ENCODE measurements at regions not wholly inside any gene's neighbourhood (a gene's known extent, or its start where the extent isn't known, plus 50 kb on each side); places are given as distances from the start of the nearest gene placed in this dataset.

DNA sequence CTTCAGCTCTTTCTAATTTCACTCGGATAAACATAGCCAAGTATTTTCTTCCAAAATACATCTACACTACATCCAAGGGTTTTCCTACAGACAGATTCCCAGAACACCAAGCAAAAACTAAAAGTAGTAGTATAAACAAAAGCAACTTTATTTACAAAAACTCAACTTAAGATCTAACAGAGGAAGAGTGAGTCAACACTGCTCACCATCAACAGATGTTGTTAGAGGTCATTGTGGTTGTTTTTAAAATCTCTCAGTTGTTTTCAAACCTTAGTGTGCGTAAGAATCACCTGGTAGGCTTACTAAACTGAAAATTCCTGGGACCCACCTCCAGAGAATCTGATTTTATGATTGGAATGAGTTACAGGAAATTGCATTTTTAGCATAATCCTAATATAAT lies 631.7 kb upstream of the SGCG start:
- no peak overlapping the region for H3K27ac ChIP-seq (ENCODE audit: low read depth, low read length)
- H3K27me3 ChIP-seq (ENCODE audit: insufficient read depth, low read length): no peaks in the 10 kb centered on the region
- no peaks in the 10 kb centered on the region for H3K79me2 ChIP-seq (ENCODE audit: control insufficient read depth, insufficient read depth, low read length, unreplicated experiment)
- H2AFZ ChIP-seq (ENCODE audit: low read length, unreplicated experiment): no peak overlapping the region
- H3K4me1 ChIP-seq (ENCODE audit: control insufficient read depth, insufficient read depth, low read length, unreplicated experiment): no peaks in the 10 kb centered on the region
- no peaks in the 10 kb centered on the region for H3K36me3 ChIP-seq (ENCODE audit: insufficient read depth, low read length)
- no peak overlapping the region for H3K4me3 ChIP-seq (ENCODE audit: low read depth, low read length)

DNA sequence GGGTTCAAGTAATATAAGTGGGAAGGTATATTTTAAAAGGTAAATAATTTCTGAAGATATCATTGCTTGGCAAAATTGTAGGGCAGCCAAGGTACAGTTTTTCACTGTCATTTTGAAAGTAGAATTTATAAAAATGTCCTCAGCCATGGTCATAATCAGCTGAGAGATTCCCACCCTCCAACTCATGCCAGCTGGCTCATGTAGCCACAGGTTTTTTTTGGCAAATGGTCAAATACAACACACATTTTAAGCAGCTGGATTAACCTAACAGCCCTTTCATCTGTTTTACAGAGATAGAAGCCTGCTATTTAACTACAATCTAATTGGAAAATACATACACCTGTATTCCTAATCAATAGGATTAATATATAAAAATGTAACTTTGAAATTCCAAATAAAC lies 619.2 kb upstream of the SGCG start:
- Histone ChIP-seq H3K4me3 (ENCODE audit: low read depth, low read length) (no peak overlapping the region), H3K36me3 (ENCODE audit: insufficient read depth, low read length) (no peaks in the 10 kb centered on the region), H3K27ac (ENCODE audit: low read depth, low read length) (no peak overlapping the region), H3K79me2 (ENCODE audit: control insufficient read depth, insufficient read depth, low read length, unreplicated experiment) (no peaks in the 10 kb centered on the region), H3K27me3 (ENCODE audit: insufficient read depth, low read length) (no peaks in the 10 kb centered on the region), H3K4me1 (ENCODE audit: control insufficient read depth, insufficient read depth, low read length, unreplicated experiment) (no peaks in the 10 kb centered on the region), H2AFZ (ENCODE audit: low read length, unreplicated experiment) (no peak overlapping the region)

DNA sequence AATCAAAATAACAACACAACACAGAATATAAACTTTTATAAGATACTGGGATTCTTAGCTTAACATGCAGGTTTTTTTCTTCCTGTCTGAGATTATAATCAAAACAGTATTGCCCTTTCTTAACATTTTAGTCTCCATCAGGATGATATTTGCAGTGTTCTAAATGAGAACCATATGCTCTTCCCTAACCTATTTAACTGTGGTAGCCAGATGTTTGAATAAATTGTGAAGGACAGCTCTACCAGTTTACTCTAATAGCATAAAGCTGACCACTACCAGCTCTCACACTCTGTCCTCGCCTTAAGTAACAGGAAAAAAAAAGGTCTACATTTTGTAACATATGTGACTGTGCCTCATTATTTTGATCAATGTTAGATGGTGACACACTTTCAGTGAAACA lies 618.7 kb upstream of the SGCG start:
- Histone ChIP-seq H3K4me1 (ENCODE audit: control insufficient read depth, insufficient read depth, low read length, unreplicated experiment) (no peaks in the 10 kb centered on the region), H3K27me3 (ENCODE audit: insufficient read depth, low read length) (no peaks in the 10 kb centered on the region), H3K79me2 (ENCODE audit: control insufficient read depth, insufficient read depth, low read length, unreplicated experiment) (no peaks in the 10 kb centered on the region), H3K27ac (ENCODE audit: low read depth, low read length) (no peak overlapping the region), H2AFZ (ENCODE audit: low read length, unreplicated experiment) (no peak overlapping the region), H3K36me3 (ENCODE audit: insufficient read depth, low read length) (no peaks in the 10 kb centered on the region), H3K4me3 (ENCODE audit: low read depth, low read length) (no peak overlapping the region)

DNA sequence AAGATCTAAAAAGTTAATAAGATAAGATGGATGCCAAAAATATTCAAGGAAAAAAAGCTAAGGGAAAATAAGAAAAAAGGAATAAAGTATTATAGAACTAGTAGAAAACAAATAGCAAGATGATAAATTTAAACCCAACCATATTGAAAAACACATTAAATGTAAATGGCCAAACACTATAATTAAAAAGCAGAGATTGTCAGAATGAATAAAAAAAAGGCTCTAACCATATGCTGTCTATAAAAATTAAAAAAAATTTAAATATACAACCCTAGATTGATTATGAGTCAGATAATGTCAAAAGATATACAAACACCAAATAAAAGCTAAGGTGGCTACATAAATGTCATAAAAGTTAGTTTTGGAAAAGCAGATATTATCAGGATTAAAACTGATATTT lies 617.5 kb upstream of the SGCG start:
- H3K4me3 ChIP-seq (ENCODE audit: low read depth, low read length): no peak overlapping the region
- H3K4me1 ChIP-seq (ENCODE audit: control insufficient read depth, insufficient read depth, low read length, unreplicated experiment): no peaks in the 10 kb centered on the region
- H2AFZ ChIP-seq (ENCODE audit: low read length, unreplicated experiment): no peak overlapping the region
- H3K27me3 ChIP-seq (ENCODE audit: insufficient read depth, low read length): no peaks in the 10 kb centered on the region
- H3K36me3 ChIP-seq (ENCODE audit: insufficient read depth, low read length): no peaks in the 10 kb centered on the region
- H3K79me2 ChIP-seq (ENCODE audit: control insufficient read depth, insufficient read depth, low read length, unreplicated experiment): no peaks in the 10 kb centered on the region
- no peak overlapping the region for H3K27ac ChIP-seq (ENCODE audit: low read depth, low read length)

DNA sequence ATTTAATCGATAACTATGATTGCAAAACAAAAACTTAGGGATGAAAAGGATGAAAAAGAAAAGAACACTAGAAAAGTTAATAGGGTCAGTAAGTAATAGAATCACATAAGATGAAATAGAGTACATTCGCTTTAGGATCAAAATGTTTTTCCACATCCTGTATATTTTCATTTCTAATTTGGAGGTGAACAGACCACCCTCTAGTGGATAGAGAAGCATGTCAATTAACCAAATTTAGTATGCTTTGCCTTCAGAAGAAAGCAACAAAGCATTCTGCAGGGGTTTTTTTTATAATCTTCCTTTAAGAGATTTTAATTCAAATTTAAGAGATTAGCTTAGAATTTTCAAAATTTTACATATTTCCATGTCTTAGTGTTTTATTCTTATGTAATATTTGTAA lies 611.0 kb upstream of the SGCG start:
- Histone ChIP-seq H2AFZ (ENCODE audit: low read length, unreplicated experiment) (no peak overlapping the region), H3K36me3 (ENCODE audit: insufficient read depth, low read length) (no peaks in the 10 kb centered on the region), H3K79me2 (ENCODE audit: control insufficient read depth, insufficient read depth, low read length, unreplicated experiment) (no peaks in the 10 kb centered on the region), H3K27ac (ENCODE audit: low read depth, low read length) (no peak overlapping the region), H3K4me1 (ENCODE audit: control insufficient read depth, insufficient read depth, low read length, unreplicated experiment) (no peaks in the 10 kb centered on the region), H3K4me3 (ENCODE audit: low read depth, low read length) (no peak overlapping the region), H3K27me3 (ENCODE audit: insufficient read depth, low read length) (no peaks in the 10 kb centered on the region)

DNA sequence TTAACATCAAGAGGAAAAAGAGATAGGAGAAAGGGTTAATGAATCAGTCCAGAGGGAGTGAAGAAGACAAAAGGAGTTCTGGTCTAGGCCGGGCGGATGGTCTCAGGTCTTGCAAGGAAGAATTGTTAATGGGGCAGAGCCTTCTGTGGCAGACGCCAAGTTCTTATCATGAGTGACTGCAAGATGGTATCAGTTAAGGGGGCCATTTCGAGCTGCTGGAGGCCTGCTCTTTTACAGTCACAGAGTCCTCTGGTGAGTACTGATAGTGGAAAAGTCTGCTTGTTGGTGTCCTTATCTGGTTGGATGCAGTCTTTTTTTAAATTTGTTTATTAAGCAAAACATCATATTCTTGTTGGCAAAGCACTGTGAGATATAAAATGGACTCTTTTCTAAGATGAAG lies 590.9 kb upstream of the SGCG start:
- no peaks in the 10 kb centered on the region for H3K36me3 ChIP-seq (ENCODE audit: insufficient read depth, low read length)
- no peaks in the 10 kb centered on the region for H3K27me3 ChIP-seq (ENCODE audit: insufficient read depth, low read length)
- H2AFZ ChIP-seq (ENCODE audit: low read length, unreplicated experiment): no peak overlapping the region

DNA sequence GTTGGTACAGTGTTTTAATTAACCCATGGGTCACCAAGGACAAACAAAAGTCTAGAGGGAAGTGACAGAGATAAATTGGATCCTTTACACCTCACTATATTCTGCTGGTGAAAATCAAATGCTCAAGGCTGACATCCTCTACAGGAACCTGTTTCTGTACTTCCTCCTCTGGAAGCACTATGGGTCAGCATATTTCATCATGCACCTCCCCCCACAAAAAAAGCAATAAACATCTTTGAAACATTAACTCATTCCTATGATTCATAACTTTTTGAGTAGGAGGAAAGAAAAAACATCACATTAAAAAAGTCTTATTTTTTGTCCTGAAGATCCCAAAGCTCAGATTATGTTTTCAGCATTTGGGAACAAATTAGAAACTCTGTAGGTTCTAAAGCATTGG lies 588.3 kb upstream of the SGCG start:
- H3K4me1 ChIP-seq (ENCODE audit: control insufficient read depth, insufficient read depth, low read length, unreplicated experiment): no peaks in the 10 kb centered on the region
- no peaks in the 10 kb centered on the region for H3K27me3 ChIP-seq (ENCODE audit: insufficient read depth, low read length)
- H3K27ac ChIP-seq (ENCODE audit: low read depth, low read length): no peak overlapping the region
- no peaks in the 10 kb centered on the region for H3K79me2 ChIP-seq (ENCODE audit: control insufficient read depth, insufficient read depth, low read length, unreplicated experiment)
- H3K4me3 ChIP-seq (ENCODE audit: low read depth, low read length): no peak overlapping the region
- H3K36me3 ChIP-seq (ENCODE audit: insufficient read depth, low read length): no peaks in the 10 kb centered on the region
- no peak overlapping the region for H2AFZ ChIP-seq (ENCODE audit: low read length, unreplicated experiment)

More for the DNA sequence above, 590.9 kb upstream of the SGCG start:
- Histone ChIP-seq H3K27ac (ENCODE audit: low read depth, low read length) (no peak overlapping the region), H3K4me3 (ENCODE audit: low read depth, low read length) (no peak overlapping the region), H3K4me1 (ENCODE audit: control insufficient read depth, insufficient read depth, low read length, unreplicated experiment) (no peaks in the 10 kb centered on the region), H3K79me2 (ENCODE audit: control insufficient read depth, insufficient read depth, low read length, unreplicated experiment) (no peaks in the 10 kb centered on the region)

DNA sequence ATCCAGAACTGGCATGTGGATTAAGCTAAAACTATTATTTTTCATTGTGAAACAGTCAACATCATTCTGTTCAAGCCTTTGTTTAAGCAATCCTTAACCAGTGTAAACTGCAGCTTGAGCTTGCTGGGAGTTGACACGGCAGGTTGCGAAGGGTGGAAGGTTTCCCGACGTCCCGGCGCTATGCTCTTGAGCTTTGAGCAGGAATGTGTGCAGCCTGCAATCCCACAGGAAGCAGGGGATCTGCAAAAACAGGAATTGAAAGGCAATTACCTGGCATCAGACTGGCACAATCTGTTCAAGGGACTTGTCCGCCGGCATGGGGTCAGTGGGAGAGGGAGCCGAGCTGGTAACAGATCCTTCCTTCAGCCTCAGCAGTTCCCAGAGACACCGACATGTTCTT lies 586.7 kb upstream of the SGCG start:
- H3K4me1 ChIP-seq (ENCODE audit: control insufficient read depth, insufficient read depth, low read length, unreplicated experiment): no peaks in the 10 kb centered on the region

DNA sequence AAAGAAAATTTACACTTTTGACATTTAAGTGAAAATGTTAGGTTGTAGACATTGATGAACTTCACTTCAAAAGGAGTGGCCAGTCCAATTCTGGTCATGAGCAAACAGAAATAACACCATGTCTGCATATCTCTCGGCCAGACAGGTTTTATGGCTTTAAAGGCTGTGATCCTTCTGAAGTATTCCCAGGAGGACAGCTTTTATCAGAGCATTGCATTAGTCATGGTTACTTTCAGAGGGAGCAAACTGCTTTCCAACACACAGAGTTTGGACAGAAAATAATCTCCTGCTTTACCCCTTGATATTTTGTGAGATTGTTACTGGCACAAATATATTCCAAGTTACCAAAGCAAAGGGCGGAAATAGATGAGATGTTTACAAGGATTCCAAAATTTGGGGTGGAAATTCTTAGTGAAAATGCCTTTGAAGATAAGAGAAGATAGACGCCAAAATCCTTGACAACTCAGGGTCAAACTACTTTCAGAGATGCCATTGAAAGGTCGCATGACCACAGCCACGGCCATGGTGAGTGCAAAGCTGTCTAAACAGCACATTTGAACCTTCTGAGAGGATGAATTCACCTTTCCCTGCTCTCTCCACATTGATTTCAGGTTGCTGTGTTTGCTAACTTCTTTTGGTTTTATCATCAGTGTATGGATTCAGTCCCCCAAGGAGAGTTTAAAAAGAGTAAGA lies 584.5 kb upstream of the SGCG start:
- no peak overlapping the region for H3K4me3 ChIP-seq (ENCODE audit: low read depth, low read length)
- H3K27ac ChIP-seq (ENCODE audit: low read depth, low read length): no peak overlapping the region
- no peaks in the 10 kb centered on the region for H3K27me3 ChIP-seq (ENCODE audit: insufficient read depth, low read length)

More for the DNA sequence above, 586.7 kb upstream of the SGCG start:
- H3K27ac ChIP-seq (ENCODE audit: low read depth, low read length): no peak overlapping the region
- no peaks in the 10 kb centered on the region for H3K27me3 ChIP-seq (ENCODE audit: insufficient read depth, low read length)
- no peaks in the 10 kb centered on the region for H3K36me3 ChIP-seq (ENCODE audit: insufficient read depth, low read length)
- H3K79me2 ChIP-seq (ENCODE audit: control insufficient read depth, insufficient read depth, low read length, unreplicated experiment): no peaks in the 10 kb centered on the region
- no peak overlapping the region for H3K4me3 ChIP-seq (ENCODE audit: low read depth, low read length)
- no peak overlapping the region for H2AFZ ChIP-seq (ENCODE audit: low read length, unreplicated experiment)

DNA sequence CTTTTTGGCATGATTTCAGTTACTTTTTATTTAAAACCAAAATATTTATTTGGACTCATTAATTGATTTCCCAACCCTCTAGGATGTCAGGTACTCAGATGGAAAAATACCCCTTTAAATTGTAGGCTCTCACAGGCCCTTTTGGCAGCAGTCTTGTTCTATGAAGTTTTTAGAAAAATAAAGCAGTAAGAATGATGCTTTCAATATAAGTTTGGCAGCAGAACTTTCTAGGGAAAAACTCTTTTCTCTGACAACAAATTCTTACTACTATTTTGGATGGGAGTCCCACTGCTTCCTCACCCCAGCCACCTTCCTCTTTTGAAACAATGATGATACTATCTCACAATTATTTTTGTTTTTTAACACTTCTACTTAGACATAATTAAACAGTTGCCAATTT lies 581.6 kb upstream of the SGCG start:
- H3K27me3 ChIP-seq (ENCODE audit: insufficient read depth, low read length): no peaks in the 10 kb centered on the region

More for the DNA sequence above, 584.5 kb upstream of the SGCG start:
- H3K36me3 ChIP-seq (ENCODE audit: insufficient read depth, low read length): no peaks in the 10 kb centered on the region
- H2AFZ ChIP-seq (ENCODE audit: low read length, unreplicated experiment): no peak overlapping the region
- H3K4me1 ChIP-seq (ENCODE audit: control insufficient read depth, insufficient read depth, low read length, unreplicated experiment): no peaks in the 10 kb centered on the region
- no peaks in the 10 kb centered on the region for H3K79me2 ChIP-seq (ENCODE audit: control insufficient read depth, insufficient read depth, low read length, unreplicated experiment)

DNA sequence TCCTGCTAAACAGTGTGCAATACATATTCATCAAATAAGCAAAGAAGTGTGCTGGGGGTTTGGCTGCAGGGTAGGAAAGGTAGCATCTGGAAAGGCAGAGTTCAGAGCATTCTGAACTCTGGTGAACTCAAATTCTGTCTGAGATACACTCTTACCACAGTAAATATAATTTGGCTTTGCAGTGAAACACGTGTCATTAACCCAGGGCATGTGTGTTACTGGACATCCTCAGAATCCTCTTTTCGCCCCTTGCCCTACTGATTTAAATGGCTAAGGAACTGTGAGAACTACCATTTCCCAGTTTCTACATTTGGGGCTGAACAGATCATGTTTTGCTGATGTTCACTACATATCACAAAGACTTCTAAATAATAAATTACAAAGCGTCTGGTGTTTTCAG lies 562.8 kb upstream of the SGCG start:
- Histone ChIP-seq H3K36me3 (ENCODE audit: insufficient read depth, low read length) (no peaks in the 10 kb centered on the region), H3K4me3 (ENCODE audit: low read depth, low read length) (no peak overlapping the region), H2AFZ (ENCODE audit: low read length, unreplicated experiment) (no peak overlapping the region), H3K27me3 (ENCODE audit: insufficient read depth, low read length) (no peaks in the 10 kb centered on the region), H3K27ac (ENCODE audit: low read depth, low read length) (no peak overlapping the region), H3K4me1 (ENCODE audit: control insufficient read depth, insufficient read depth, low read length, unreplicated experiment) (no peaks in the 10 kb centered on the region), H3K79me2 (ENCODE audit: control insufficient read depth, insufficient read depth, low read length, unreplicated experiment) (no peaks in the 10 kb centered on the region)

More for the DNA sequence above, 581.6 kb upstream of the SGCG start:
- Histone ChIP-seq H3K4me3 (ENCODE audit: low read depth, low read length) (no peak overlapping the region), H3K36me3 (ENCODE audit: insufficient read depth, low read length) (no peaks in the 10 kb centered on the region), H3K79me2 (ENCODE audit: control insufficient read depth, insufficient read depth, low read length, unreplicated experiment) (no peaks in the 10 kb centered on the region), H2AFZ (ENCODE audit: low read length, unreplicated experiment) (no peak overlapping the region), H3K27ac (ENCODE audit: low read depth, low read length) (no peak overlapping the region), H3K4me1 (ENCODE audit: control insufficient read depth, insufficient read depth, low read length, unreplicated experiment) (no peaks in the 10 kb centered on the region)
